Epithelial cell of proximal tubule (primary cell): ENCODE measurements at regions not wholly inside any gene's neighbourhood (a gene's known extent, or its start where the extent isn't known, plus 50 kb on each side); places are given as distances from the start of the nearest gene placed in this dataset.

Experiments
- DNase-seq: peaks from one replicate; pipeline ENCODE4 v3.0.0-alpha.2; 2011; ENCODE audit warnings: low read depth
- H3K4me3 ChIP-seq: 2 replicates; pipeline ENCODE4 v1.5.1; 2011; ENCODE audit warnings: low read depth, mild to moderate bottlenecking, low read length
- TF ChIP-seq, protein P1 (sequence below): conservative IDR thresholded peaks from 2 replicates; pipeline ENCODE4 v1.5.1; 2012; ENCODE audit warnings: low read depth, mild to moderate bottlenecking, low read length

DNA sequence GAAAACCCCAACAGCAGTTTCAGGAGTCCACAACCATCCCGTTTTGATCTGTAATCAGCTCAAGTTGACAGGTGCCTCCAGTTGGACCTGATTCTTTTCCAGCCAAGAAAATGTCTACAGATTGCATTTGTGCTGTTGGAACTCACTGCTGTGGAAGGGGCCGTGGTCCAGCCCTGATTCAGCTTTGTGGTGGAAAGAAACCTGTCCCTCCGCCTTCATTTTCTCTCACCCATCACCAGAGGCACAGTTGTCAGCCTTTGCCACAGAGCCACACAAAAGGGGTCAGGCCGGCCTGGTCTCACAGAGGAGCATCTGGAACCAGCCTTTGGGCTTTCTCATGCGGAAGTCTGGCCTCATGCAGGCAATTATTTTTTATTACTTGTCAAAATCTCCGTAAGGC is 483.6 kb downstream of the GADD45G start:
- no peak for DNase-seq
- H3K4me3 ChIP-seq: no peak overlapping the region
- TF ChIP-seq, protein P1, sequence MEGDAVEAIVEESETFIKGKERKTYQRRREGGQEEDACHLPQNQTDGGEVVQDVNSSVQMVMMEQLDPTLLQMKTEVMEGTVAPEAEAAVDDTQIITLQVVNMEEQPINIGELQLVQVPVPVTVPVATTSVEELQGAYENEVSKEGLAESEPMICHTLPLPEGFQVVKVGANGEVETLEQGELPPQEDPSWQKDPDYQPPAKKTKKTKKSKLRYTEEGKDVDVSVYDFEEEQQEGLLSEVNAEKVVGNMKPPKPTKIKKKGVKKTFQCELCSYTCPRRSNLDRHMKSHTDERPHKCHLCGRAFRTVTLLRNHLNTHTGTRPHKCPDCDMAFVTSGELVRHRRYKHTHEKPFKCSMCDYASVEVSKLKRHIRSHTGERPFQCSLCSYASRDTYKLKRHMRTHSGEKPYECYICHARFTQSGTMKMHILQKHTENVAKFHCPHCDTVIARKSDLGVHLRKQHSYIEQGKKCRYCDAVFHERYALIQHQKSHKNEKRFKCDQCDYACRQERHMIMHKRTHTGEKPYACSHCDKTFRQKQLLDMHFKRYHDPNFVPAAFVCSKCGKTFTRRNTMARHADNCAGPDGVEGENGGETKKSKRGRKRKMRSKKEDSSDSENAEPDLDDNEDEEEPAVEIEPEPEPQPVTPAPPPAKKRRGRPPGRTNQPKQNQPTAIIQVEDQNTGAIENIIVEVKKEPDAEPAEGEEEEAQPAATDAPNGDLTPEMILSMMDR: no peak

DNA sequence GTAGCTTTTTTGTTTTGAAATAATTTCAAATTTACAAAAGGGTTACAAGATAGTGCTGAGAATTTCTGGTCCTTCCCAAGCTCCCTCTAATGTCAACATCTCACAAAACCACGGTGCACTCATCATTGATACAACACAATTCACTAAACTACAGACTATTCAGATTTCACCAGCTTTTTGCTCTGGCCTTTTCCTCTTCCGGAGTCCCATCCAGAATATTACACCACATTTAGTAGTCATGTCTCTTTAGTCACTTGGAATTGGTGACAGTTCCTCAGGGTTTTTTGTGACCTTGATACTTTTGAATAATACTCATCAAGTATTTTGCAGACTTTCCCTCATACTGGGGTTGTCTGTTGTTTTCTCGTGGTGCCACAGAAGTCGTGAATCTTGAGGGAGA is 484.0 kb downstream of the GADD45G start:
- no peak for DNase-seq
- TF ChIP-seq, protein P1: no peak
- no peak overlapping the region for H3K4me3 ChIP-seq

DNA sequence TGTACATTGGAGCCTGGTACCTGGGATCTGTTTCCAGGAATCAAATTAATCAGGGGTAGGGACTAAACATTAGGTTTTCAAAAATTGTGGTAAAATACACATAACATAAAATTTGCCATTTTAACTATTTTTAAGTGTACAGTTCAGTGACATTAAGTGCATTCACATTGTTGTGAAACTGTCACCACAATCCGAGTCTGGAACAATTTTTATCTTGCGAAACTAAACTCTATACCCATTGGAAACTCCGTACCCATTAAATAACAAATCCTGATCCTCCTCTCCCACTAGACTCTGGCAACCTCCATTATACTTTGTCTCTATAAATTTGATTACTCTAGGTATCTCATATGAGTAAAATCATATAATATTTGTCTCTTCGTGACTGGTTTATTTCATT is 486.2 kb downstream of the GADD45G start:
- H3K4me3 ChIP-seq: no peak overlapping the region
- no peak for DNase-seq

DNA sequence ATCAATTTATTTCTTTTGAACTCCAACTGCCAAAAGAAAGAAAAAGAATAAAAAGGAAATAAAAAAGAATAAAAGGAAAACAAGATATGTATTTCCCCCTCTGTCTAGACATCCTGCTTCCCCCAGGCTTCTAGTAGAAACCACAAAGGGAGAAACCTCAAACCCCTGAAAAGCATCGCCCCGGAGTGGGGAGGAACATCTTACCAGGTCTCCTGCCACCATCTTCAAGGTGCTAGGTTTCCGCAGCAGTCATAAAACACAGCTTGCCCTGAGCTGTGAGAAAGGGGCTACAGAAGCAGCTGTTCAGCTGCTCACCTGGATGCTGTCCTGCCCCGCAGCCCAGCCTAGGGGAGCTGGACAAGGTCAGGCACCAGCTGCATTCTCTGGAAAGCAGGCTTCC is 487.7 kb downstream of the GADD45G start:
- TF ChIP-seq, protein P1: no peak
- DNase-seq: no peak
- no peak overlapping the region for H3K4me3 ChIP-seq

More for the DNA sequence above, 486.2 kb downstream of the GADD45G start:
- TF ChIP-seq, protein P1: no peak

DNA sequence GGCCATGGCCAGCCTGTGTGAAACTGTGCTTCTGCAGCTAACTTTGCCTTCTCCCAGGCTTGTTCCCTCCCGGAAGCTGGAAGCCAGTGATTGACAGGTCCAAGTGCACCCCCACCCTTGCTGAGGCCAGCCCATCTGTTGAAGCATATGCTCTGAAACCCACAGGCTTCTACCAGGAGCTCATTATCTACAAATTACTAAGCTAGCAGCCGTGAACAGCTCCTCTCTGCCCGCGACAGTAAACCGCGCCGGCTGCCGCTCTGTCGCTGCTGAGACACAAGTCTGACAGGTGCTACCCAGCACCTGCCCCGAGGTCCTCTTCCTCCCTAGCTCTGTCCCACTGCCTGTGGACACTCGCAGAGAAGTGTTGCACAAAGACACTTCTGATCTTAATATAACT is 490.9 kb downstream of the GADD45G start:
- DNase-seq: no peak
- TF ChIP-seq, protein P1: no peak
- H3K4me3 ChIP-seq: no peak overlapping the region

DNA sequence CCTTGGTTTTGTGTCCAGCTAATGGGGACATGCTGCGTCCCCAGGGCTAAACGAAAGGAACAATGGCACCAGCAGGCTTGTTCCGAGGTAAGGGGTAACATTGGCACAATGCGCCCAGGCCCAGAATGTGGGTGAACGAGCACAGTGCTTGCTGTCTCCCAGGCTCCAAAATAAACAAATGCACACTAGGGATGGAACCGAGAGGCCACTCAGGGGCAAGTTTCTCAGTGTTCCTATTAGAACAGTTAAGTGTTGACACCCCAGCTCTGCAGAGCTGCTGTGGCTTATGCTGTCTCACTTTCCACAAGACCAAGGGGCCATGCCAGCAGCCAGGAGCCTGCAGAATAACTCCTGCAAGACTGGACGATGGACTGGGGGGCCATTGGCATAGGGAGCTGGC is 492.4 kb downstream of the GADD45G start:
- no peak overlapping the region for H3K4me3 ChIP-seq
- TF ChIP-seq, protein P1: no peak
- DNase-seq: no peak

DNA sequence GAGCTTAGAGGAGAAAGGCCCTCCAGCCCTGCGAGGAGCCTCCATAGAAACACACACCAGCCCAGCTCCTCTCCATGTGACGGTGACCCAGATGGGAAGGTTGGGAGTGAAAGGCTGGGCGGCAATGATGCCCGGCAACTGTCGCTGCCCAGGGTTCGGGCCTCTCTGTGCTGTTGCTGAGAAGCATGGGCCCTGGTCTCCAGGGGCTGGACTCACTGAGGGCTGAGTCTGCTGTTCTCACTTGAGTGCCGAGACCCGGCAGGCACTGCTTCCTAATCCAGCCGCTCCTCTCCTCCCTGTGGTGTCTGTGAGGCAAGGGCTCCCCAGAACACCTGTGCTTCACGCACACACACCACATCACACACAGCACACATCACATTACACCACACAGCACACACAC is 493.6 kb downstream of the GADD45G start:
- DNase-seq: no peak
- TF ChIP-seq, protein P1: no peak
- no peak overlapping the region for H3K4me3 ChIP-seq
